ENCODE measurements at regions not wholly inside any gene's neighbourhood (a gene's known extent, or its start where the extent isn't known, plus 50 kb on each side); places are given as distances from the start of the nearest gene placed in this dataset.
"Not testable (repeated sequence)": the region's sequence is repeated elsewhere in the genome, so short reads cannot be mapped to it uniquely, and the experiment has no call there.

DNA sequence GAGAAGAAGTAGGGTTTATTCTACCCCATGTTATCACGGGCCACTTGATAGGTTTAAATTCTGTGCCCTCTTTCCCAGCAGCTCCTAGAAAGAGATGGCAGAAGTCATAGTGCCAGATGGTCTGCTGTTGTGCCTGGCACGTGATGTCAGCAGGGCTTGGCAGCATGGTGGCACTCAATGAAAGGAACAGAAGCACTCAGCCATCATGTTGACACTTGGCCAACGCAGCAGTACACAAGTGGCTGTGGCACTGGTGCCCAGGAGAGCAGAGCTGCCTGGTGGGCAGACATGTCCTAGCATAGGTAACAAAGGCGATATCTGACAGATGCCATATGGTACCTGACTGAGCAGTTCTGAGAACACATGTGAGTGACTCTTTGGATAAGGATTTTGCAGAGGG is 796.4 kb upstream of the ACO1 start:
- H3K4me1 ChIP-seq, result no peaks in the 10 kb centered on the region
- DNase-seq (no peak), ATAC-seq (no peak)
- whole genome bisulfite sequencing, 4 donors, result 75 to 88% (median 80%) methylated on average over 3 to 4 of the region's 4 CpGs
- H3K27me3 ChIP-seq, result no peaks in the 10 kb centered on the region
- H3K4me3 ChIP-seq, result no peak overlapping the region
- no peaks in the 10 kb centered on the region for H3K9me3 ChIP-seq
- TF ChIP-seq, protein P1, sequence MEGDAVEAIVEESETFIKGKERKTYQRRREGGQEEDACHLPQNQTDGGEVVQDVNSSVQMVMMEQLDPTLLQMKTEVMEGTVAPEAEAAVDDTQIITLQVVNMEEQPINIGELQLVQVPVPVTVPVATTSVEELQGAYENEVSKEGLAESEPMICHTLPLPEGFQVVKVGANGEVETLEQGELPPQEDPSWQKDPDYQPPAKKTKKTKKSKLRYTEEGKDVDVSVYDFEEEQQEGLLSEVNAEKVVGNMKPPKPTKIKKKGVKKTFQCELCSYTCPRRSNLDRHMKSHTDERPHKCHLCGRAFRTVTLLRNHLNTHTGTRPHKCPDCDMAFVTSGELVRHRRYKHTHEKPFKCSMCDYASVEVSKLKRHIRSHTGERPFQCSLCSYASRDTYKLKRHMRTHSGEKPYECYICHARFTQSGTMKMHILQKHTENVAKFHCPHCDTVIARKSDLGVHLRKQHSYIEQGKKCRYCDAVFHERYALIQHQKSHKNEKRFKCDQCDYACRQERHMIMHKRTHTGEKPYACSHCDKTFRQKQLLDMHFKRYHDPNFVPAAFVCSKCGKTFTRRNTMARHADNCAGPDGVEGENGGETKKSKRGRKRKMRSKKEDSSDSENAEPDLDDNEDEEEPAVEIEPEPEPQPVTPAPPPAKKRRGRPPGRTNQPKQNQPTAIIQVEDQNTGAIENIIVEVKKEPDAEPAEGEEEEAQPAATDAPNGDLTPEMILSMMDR (IDR thresholded peaks at IDR 0.05), result no peak
- TF ChIP-seq POLR2A (IDR thresholded peaks at IDR 0.05), result no peak
- no peak overlapping the region for H3K27ac ChIP-seq
- H3K36me3 ChIP-seq, result no peaks in the 10 kb centered on the region
- intact Hi-C loops (cut with DNase I), result loop anchor here in 1 of 10 donors (10.0 kb wide), 1 partner anchor 63 kb away; no protein-coding TSS in a partner anchor

DNA sequence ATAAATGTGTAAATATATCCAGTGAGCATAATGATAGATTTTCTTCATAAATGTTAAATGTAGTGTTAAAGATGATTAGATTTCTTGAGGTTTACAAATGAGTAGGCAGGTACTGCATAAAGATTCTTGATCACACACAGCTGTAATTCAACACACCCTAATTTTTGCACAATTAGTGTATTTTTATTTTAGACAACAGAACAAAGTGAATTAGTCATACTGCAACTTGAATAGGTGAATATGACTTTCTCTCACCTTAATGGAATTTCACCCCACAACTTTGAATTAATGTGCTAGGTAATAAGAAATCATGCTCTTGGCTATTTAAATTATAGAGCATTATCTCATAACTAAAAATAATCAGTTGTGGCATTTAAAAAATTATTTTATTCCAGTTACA is 795.7 kb upstream of the ACO1 start:
- intact Hi-C loops (cut with DNase I), result loop anchor here in 1 of 10 donors (10.0 kb wide), 1 partner anchor 64 kb away; no protein-coding TSS in a partner anchor
- TF ChIP-seq, protein P1 (IDR thresholded peaks at IDR 0.05), result no peak
- TF ChIP-seq POLR2A (IDR thresholded peaks at IDR 0.05), result no peak
- Histone ChIP-seq H3K4me1 (no peaks in the 10 kb centered on the region), H3K9me3 (no peaks in the 10 kb centered on the region), H3K4me3 (no peak overlapping the region), H3K36me3 (no peaks in the 10 kb centered on the region), H3K27me3 (no peaks in the 10 kb centered on the region), H3K27ac (no peak overlapping the region)
- no peak for ATAC-seq
- no peak for DNase-seq

DNA sequence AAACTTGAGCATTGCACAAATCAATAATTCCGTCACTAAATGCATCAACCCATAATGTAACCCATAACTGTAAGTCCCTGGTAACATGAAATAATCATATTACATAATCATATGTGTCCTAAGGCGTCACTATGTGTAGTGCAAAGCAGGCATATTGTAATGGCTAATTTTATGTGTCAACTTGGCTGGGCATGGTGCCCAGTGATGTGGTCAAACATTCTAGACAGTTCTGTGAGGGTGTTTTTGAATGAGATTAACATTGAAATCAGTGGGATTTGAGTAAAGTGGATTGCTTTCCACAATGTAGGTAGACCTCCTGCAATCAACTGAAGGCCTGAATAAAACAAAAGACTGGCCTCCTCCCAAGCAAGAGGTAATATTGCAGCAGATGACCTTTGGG is 794.4 kb upstream of the ACO1 start:
- intact Hi-C loops (cut with DNase I), result no loop called here
- no peak for TF ChIP-seq POLR2A (IDR thresholded peaks at IDR 0.05)
- WGBS, 4 donors, result 70 to 83% (median 76%) methylated on average over 2 of the region's 2 CpGs

DNA sequence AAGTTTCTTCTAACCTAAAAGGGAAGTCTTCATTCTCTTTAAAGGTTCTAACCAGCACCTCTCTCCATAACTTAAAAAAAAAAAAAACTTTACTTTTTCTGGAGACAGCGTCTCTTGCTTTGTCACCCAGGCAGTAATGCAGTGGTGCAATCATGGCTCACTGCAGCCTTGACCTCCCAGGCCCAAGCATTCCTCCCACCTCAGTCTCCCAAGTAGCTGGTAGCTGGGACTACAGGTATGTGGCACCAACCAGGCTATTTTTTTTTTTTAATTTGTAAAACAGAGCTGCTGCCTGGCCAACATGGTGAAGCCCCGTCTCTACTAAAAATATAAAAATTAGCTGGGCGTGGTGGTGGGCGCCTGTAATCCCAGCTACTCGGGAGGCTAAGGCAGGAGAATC is 787.4 kb upstream of the ACO1 start:
- H3K27ac ChIP-seq; H3K4me3 ChIP-seq; H3K36me3 ChIP-seq; intact Hi-C loops (cut with DNase I); H3K27me3 ChIP-seq; H3K4me1 ChIP-seq; ATAC-seq; DNase-seq; H3K9me3 ChIP-seq: not testable (repeated sequence)
- WGBS, 4 donors, result 88 to 93% (median 90%) methylated on average over 5 of the region's 5 CpGs

More for the DNA sequence above, 794.4 kb upstream of the ACO1 start:
- Histone ChIP-seq H3K27me3 (no peaks in the 10 kb centered on the region), H3K4me3 (no peak overlapping the region), H3K27ac (no peak overlapping the region), H3K4me1 (no peaks in the 10 kb centered on the region), H3K36me3 (no peaks in the 10 kb centered on the region), H3K9me3 (no peaks in the 10 kb centered on the region)
- DNase-seq (no peak), ATAC-seq (no peak)

DNA sequence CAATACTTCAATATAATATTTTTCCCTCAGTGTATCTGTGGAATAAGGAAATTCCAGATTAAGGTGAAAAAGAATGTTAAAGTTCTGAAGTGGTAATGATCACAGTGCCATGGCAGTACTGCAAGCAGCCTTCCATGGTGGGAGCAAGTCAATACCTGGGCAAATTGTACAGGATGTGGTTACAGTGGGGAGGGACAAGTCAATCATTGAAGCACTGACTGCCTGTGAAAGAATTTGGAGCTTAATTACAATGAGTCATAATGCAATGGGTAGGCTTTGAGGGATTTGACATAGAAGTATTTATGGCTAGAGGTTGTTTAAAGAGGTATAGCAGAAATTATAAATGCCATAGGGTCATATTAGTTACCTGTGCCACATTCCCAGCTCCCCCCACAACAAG is 786.5 kb upstream of the ACO1 start:
- Histone ChIP-seq H3K4me1 (no peaks in the 10 kb centered on the region), H3K36me3 (no peaks in the 10 kb centered on the region), H3K4me3 (no peak overlapping the region), H3K27ac (no peak overlapping the region), H3K27me3 (no peaks in the 10 kb centered on the region), H3K9me3 (no peaks in the 10 kb centered on the region)
- DNase-seq, result no peak
- intact Hi-C loops (cut with DNase I), result no loop called here
- no peak for ATAC-seq
- no peak for TF ChIP-seq POLR2A (IDR thresholded peaks at IDR 0.05)
- TF ChIP-seq, protein P1 (IDR thresholded peaks at IDR 0.05), result no peak
